Hepatocyte (in vitro differentiated cells): ENCODE measurements at regions not wholly inside any gene's neighbourhood (a gene's known extent, or its start where the extent isn't known, plus 50 kb on each side); places are given as distances from the start of the nearest gene placed in this dataset.

Experiments
- EZH2 ChIP-seq: fragments of 200-600 bp; sonication (generic); IDR thresholded peaks from 2 replicates; pipeline ENCODE4 v1.6.1; 2016; ENCODE audit warnings: antibody characterized with exemption, mild to moderate bottlenecking, borderline replicate concordance
- EZH2phosphoT487 ChIP-seq: fragments of 200-600 bp; sonication (generic); IDR thresholded peaks from one replicate; pipeline ENCODE4 v1.6.1; 2018; ENCODE audit warnings: antibody characterized with exemption, mild to moderate bottlenecking, low read depth, moderate library complexity; ENCODE audit not compliant: unreplicated experiment, severe bottlenecking
- TF ChIP-seq, protein P1 (sequence below): fragments of 200-600 bp; sonication (generic); IDR thresholded peaks from 2 replicates; pipeline ENCODE4 v1.5.1; 2016; ENCODE audit warnings: antibody characterized with exemption, mild to moderate bottlenecking; ENCODE audit not compliant: poor library complexity

DNA sequence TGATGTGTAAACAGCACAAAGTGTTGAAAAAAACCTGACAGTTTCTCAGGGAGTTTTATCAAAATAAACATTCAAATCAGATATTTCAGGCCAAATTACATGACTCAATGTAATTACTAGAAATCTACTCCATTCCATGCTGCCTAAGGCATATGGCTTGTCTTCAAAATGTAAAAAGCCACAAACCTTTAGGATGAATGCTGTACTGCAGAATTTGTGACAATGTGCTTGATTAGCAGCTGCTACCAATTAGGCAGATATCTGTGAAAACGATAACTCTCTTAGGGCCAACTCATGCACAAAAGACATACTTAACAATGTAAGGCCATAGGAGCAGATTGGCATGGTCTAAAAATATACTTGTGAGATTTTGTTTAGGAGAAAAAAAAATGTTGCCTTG lies 267.0 kb downstream of the DACT1 start:
- TF ChIP-seq EZH2phosphoT487 (no peak), EZH2 (no peak)
- TF ChIP-seq, protein P1, sequence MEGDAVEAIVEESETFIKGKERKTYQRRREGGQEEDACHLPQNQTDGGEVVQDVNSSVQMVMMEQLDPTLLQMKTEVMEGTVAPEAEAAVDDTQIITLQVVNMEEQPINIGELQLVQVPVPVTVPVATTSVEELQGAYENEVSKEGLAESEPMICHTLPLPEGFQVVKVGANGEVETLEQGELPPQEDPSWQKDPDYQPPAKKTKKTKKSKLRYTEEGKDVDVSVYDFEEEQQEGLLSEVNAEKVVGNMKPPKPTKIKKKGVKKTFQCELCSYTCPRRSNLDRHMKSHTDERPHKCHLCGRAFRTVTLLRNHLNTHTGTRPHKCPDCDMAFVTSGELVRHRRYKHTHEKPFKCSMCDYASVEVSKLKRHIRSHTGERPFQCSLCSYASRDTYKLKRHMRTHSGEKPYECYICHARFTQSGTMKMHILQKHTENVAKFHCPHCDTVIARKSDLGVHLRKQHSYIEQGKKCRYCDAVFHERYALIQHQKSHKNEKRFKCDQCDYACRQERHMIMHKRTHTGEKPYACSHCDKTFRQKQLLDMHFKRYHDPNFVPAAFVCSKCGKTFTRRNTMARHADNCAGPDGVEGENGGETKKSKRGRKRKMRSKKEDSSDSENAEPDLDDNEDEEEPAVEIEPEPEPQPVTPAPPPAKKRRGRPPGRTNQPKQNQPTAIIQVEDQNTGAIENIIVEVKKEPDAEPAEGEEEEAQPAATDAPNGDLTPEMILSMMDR = no peak
